DMS114 treated with DMSO at 0.1 percent for 48 hours (cell line): ENCODE measurements at regions not wholly inside any gene's neighbourhood (a gene's known extent, or its start where the extent isn't known, plus 50 kb on each side); places are given as distances from the start of the nearest gene placed in this dataset.
"Not testable (repeated sequence)": the region's sequence is repeated elsewhere in the genome, so short reads cannot be mapped to it uniquely, and the experiment has no call there.

Experiments
- DNase-seq: peaks from one replicate; lab custom pipeline; 2025; ENCODE audit not compliant: unreplicated experiment; lab: John Stamatoyannopoulos, UW

DNA sequence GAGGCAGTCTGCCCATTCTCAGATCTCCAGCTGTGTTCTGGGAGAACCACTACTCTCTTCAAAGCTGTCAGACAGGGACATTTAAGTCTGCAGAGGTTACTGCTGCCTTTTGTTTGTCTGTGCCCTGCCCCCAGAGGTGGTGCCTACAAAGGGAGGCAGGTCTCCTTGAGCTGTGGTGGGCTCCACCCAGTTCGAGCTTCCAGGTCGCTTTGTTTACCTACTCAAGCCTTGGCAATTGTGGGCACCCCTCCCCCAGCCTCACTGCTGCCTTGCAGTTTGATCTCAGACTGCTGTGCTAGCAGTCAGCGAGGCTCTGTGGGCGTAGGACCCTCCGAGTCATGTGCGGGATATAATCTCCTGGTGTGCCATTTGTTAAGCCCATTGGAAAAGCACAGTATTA lies 640.9 kb upstream of the SYNCRIP start:
- DNase-seq = not testable (repeated sequence)

DNA sequence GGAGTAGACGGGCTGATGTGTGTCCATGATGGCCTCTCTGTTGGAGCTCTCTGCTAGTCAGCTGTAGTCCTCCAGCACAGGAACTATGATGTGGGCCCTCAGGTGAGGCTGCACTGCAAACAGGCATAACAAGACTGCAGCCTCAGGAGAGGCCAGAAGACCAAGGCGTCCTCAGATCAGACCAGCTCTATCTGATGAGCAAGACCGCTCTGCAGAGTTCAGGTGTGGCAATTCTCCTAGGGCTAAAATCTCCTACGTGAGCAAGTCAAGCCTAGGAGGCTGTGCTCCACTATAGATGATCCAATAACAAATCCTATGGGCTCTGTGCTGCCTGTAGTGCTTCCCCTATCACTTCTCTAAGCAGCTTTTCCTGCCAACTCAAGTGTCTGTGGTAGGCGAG lies 633.4 kb upstream of the SYNCRIP start:
- DNase-seq = no peak

DNA sequence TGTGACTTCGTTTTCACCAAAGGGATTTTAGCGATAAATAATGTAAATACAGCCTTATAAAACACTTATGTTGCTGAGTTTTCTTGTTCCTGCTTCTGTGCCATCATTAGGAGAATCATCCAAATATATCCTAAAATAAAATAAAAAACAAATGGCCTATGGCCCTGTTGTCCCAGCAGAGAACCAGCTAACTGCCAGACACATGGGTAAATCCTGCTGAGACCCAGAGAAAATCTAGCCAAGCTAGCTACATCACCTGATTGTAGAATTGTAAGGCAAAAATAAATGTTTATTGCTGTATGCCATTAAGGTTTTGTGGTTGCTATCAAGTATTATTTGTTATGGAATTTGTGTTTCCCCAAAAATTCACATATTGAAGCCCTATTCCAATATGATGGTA lies 631.2 kb upstream of the SYNCRIP start:
- DNase-seq = no peak

DNA sequence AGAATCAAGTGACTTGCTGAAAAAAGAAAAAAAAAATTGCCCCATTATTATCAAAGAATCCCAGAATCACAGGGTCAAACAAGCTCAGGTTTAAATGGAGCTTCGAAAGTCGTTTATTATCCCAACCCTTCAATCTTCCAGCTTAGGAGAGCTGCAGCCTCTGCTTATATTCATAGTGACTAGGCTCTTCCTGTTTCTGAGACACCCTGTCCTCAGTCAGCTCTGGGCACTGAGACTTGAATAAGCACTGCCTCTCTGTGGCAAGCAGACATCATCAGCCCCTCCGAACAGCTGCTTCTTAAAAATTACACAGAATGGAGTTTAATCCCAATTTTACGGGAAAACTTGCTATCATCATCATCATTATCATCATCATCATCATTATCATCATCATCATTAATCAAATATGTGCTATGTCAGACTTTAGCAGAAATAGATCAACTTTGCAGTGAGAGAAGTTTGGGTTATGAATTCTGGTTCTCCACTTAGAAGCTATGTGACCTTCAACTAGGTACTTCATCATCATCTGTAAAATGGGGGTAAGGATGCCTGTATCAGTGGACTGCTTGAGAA lies 614.0 kb upstream of the SYNCRIP start:
- DNase-seq = no peak

DNA sequence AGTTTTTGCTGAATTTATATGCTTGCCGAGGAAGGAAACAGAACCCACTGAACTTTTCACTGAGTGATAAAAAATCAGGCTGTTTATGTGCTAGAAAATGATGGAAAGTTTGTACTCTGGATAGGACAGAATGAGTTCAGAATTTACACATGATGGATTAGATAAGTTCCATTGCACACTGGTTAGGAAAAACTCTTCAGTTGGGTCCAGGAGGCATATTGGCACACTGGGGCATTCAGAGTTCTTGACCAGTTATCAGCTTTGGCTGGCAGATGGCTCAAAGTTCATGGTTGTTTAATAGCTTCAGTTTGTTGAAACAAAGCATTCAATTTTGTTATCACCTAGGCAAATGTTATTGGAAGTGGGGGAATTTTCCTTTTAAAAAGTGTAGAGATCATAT lies 613.3 kb upstream of the SYNCRIP start:
- no peak for DNase-seq

DNA sequence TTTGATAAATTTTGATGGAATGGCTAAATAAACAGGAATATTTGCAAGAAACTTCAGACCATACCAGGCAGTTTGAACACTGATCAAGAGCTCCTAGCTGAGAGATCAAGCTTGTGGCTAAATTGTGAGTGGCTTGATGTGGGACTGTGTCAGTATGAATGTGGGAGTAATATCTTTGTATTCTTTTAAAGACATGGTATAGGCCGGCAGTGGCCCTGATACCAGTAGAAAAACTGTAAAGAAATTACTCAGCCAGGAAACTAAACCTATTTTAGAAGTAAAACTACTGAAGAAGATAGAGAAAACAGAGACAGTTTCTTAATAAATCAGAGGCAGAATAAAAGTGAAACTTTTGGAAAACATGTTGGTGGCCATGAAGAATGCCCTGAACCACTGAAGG lies 608.4 kb upstream of the SYNCRIP start:
- DNase-seq = no peak

DNA sequence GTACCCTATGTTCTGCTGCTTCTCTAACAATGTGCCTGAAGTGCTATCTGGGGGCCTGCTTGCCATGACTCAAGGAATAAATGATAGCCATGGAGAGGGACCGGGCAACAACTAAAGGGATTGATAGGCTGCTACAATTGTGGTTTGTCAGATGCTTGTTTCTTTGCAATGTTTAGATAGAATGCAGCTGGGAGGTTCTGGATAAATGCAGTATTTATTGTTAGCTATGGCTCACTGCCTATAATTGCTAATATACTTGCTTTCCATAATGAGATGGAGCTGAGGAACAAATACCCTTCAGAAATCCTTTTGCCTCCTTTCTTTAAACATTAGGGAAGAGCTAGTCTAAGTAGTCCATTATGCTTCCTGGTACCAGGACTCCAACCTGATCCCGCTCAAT lies 575.2 kb upstream of the SYNCRIP start:
- DNase-seq = no peak

DNA sequence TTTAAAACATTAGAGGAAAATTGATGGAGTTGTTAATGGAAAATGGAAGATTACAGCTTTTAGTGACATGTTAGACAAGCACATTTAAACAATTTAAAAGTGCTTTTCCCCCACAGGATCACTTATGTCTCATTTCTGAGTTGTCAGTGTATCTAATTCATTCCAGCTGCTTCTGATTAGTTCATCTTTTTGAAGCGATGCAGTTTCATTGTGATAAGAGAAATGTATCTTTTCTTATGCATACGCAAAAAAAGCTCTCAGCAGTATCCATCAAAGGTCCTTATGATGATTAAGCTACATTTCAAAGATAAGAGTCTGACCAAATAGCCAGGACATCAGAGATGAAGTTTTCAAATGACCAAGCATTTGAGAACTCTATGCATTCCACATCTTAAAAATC lies 572.6 kb upstream of the SYNCRIP start:
- DNase-seq = no peak

DNA sequence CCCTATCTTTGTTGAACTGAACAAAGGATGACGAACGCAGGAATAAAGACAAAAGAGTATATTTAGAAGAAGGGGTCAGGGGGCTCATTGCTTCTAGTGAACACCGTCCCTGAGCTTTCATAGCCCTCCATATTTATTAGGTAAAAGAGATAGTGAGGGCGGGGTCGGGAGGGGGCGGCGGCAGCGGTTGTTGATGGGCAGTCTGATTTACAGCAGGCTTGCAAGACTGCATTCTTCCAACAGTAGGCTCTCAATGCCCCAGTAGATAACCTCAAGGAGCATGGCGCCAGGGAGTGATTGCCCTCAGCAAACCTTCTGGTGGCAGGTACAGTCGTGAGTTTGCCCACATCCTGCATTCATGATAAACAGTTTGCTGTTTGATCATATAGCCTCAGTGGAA lies 563.3 kb upstream of the SYNCRIP start:
- DNase-seq = no peak

DNA sequence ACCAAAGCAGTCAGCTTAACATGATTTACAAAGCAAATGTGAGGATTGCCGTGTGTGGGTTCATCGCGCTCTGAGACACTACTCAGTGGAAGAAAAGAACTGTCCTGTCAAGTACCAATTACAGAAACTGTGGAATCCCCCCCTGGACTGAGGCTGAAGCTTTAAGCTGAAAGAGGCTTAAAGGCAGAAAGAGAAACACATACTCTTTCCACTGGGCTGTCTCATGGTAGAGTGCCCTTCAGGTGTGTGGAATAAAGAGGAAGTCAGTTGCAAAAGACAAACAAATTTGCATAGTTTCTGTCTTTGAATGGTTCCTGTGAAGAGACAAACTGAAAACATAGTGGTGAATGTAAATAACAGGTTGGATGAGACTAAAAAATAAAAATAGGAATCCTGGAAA lies 560.4 kb upstream of the SYNCRIP start:
- no peak for DNase-seq

DNA sequence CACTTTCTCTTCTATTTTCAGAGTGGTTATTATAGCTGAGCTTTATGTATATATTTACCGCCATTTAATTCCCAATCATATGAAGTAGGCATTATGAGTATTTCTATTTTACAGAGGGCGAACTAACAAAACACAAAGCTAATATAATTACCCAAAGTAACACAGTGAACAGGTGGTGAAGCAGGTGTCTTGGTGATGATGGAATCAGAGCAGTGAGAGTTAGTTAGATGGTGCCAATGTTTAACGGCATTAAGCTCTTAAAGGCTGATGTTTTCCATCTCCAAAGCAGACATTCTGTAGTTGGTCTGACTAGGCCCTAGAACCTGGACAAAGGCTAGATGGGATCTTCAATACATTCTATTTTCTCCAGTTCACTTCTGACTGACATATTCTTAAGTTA lies 551.1 kb upstream of the SYNCRIP start:
- DNase-seq = no peak

DNA sequence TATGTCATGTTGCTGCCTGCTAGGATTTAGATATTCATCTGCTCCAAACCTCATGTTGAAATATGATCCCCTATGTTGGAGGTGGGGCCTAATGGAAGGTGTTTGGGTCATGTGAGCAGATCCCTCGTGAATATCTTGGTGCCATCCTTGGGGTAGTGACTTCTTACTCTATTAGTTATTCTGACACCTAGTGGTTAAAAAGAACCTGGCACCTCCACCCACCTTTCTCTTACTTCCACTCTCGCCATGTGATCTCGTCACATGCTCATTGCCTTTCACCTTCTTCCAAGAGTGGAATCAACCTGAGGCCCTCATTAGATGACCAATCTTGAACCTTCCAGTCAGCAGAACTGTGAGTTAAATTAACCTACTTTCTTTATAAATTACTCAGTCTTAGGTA lies 549.4 kb upstream of the SYNCRIP start:
- DNase-seq = peak; percentile 1

DNA sequence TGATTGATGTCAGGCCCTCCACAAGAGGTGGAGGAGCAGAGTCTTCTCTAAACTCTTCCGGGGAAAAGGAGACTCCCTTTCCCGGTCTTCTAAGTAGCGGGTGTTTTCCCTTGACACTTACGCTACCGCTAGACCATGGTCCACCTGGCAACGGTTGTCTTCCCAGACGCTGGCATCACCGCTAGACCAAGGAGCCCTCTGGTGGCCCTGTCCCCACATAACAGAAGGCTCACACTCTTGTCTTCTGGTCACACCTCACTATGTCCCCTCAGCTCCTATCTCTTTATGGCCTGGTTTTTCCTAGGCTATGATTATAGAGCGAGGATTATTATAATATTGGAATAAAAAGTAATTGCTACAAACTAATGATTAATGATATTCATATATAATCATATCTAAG lies 532.5 kb upstream of the SYNCRIP start:
- not testable (repeated sequence) for DNase-seq

DNA sequence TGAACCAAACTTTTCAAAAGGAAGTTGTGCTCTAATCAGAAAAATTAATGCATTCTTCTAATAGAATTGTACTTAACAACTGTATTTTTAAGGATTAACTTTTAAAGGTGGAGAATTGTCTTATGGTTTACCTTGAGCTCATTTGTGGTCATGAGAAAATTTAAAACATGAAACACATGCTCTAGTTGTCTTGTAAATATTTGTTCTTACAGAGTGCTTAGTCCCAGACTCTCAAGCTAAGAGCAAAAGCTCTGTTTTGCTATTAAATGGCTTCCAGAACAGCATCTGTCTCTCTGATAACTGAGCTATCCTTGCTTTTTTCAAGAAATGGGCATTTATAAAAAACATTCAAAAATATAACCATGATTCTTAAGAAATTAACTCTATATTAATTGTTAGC lies 512.2 kb upstream of the SYNCRIP start:
- DNase-seq = no peak

DNA sequence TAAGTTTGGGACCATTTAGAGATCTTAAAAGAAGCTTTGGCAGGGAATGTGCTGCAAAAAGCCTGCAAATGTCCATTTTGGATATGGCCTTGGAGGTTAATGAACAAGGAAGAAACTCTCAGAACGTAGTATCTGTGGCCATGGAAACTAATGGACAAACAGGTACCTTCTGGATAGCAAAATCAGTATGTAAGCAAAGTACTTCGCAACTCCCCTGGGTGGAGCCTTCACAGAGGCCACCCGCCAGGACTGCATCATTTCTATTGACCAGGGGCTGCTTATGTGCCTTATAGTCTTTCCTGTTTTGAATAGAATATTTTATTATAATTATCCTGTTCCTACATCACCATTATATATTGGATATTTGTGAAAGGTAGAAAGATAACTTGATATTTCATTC lies 510.8 kb upstream of the SYNCRIP start:
- DNase-seq = no peak

DNA sequence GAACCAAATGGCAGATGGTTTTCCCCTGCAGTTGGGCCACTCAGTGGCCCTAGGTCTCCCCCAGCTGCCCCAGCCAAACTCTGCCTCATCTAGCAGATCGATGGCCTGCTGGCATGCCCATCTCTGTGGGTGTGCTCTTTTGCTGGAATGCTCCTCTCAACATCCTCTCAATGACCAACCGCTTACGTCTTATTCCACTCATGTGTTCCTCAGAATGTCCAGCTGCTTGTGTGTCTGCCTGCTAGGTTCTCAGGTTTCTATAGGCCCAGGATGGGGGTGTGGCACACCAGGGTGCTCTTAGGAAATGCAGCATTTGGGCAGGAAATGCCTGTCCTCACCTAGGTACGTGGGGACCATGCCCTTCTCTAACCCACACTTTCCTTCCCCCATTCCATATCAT lies 509.9 kb upstream of the SYNCRIP start:
- DNase-seq = no peak

DNA sequence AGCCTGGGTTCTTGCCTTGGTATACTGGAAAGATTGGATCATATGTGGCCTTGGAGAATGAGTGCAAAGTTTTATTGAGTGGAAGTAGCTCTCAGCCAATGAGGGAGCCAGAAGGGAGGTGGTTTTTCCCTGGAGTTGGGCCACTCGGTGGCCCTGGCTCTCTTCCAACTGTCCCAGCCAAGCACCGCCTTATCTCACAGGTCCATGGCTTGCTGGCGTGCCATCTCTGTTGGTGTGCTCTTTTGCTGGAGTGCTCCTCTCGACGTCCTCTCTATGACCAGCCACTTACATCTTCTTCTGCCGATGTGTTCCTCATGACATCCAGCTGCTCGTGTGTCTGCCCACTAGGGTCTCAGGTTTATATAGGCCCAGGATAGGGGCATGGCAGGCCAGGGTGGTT lies 505.9 kb upstream of the SYNCRIP start:
- no peak for DNase-seq

DNA sequence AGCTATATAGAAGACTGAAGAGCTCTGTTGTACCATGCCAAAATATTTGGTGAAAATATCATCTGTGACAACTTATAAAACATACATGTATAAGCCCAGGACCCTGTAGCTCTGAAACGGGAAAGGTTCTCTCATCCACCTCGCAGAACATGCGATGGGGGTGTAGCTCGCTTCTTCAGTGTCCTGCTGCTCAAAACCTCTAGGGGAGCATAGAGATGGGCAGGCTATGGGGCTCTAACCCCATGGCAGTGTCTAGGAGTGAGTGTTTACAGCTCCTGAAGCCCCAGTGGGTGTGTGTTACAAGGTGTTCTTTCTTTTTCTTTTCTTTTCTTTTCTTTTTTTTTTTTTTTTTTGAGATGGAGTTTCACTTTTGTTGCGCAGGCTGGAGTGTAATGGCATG lies 505.2 kb upstream of the SYNCRIP start:
- DNase-seq = no peak

DNA sequence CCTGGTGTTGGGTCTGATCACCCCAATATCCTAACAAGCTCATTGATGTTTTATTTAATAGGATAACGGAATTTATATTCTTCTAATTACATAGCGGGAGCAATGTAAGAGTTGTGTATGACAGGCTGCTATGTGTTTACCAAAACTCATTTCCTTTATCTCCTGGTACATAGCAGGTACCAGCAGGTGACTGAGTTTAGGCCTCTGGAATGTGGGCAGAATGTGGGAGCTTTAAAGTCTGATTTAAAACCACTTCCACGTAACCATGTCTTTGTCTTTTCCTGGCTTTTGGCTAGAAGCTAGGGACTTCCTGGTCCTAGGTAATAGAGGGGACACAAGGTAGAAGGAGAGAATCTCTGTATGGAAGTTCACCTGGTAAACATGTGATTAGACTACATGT lies 504.6 kb upstream of the SYNCRIP start:
- no peak for DNase-seq

DNA sequence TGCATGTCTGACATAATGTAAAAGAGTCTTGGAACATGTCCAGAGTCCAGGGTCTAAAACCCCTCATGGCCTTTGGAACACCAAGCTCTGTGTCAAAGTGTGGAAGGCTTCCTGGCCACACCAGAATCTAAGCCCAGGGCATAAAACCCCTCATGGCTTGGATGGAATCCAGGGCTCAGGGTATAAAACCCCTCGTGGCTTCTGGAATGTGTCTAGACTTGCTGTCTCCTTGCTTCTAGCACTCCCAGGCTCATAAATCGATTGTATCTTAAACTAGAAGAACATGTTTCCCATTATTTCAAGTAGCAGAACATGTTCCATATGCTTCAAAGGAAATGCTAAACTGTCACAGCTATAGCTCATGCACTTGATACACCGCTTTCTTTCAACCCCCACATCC lies 504.1 kb upstream of the SYNCRIP start:
- not testable (repeated sequence) for DNase-seq

DNA sequence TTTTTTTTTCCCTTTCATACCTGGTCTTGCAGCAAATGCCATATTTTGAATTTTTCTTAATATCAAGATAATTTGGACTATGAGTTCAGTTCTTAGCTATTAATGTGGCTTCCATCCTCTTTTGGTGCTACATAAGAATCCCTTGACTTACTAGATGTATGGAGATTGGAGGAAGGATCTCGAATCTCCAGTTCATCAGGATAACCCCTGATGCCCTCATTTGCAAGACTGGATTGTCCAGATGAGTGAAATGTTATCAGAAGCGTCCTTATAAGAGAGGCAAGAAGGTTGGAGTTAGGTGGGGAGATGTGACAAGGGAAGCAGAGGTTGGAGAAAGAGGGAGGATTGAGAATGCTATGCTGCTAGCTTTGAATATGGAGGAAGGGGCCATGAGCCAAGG lies 499.6 kb upstream of the SYNCRIP start:
- DNase-seq = no peak

DNA sequence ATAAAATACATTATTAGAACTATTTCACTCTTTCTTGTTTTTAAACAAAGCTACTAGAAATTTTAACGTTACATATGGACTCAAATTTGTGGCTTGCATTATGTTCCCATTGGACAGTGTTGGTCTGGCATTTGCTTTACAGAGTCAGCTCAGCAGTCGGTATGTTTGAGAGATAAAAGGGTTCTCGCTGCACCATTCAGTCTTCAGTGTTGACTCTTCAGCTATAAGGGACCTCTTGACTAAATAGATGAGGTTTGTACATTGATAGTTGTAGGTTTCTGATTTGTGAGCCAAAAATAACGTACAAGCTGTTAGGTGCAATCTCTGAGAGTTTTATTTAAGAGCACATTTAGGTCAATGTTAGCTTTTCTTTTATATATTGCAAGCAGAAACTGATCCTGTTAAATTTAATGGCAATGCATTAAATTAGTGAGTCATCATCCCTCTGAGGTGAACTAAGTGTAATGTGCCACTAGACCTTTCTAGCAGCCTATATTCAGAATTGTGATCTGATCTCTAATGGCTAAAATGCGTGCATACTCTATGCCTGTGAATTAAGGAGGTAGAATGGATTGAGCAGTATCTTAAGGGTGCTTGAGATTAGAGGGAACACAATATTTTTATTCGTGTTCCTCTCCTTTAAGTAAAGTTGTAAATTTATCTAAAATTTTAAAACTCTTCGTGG lies 485.6 kb upstream of the SYNCRIP start:
- DNase-seq = no peak

DNA sequence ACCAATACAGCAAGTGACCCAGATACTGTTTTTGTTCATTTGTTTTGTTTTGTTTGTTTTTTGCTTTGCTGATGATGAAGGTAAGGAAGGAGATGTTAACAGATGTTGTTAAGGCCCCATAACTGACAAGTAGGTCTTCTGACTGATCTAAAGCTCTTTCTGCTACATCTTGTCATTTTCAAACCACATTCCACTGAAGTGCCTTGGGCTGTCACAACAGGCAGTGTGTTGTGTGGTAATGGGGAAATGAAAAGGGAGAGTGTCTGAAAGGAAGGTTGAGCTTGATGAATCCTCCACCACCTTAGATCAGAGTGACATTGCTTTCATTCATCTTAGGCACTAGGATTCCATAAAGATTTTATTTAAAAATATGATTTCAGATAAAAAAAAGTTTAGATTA lies 479.4 kb upstream of the SYNCRIP start:
- no peak for DNase-seq
